DND-41 (cell line): ENCODE measurements at regions not wholly inside any gene's neighbourhood (a gene's known extent, or its start where the extent isn't known, plus 50 kb on each side); places are given as distances from the start of the nearest gene placed in this dataset.

Experiments
- ATAC-seq: fragments of 200-7000 bp; cut with Tn5 transposase; 3 replicates; pipeline ENCODE4 v1.9.1; 2021; ENCODE audit warnings: low read depth; ENCODE audit not compliant: insufficient read depth
- DNase-seq: peaks from one replicate; pipeline ENCODE4 v3.0.0-alpha.2; 2020
- H2AFZ ChIP-seq: 2 replicates; pipeline ENCODE4 v1.6.0; 2012; ENCODE audit warnings: low read depth, low read length
- H3K27ac ChIP-seq: 2 replicates; pipeline ENCODE4 v1.5.1; 2012; ENCODE audit warnings: low read length, inconsistent platforms
- H3K27me3 ChIP-seq: fragments of 200-600 bp; sonication (generic); 2 replicates; pipeline ENCODE4 v1.6.0; 2012; ENCODE audit warnings: low read length, mild to moderate bottlenecking, inconsistent platforms; ENCODE audit not compliant: insufficient read depth, poor library complexity
- H3K36me3 ChIP-seq: 2 replicates; pipeline ENCODE4 v1.5.1; 2012; ENCODE audit warnings: low read length, inconsistent platforms; ENCODE audit not compliant: insufficient read depth
- H3K4me1 ChIP-seq: 2 replicates; pipeline ENCODE4 v1.5.1; 2012; ENCODE audit warnings: mild to moderate bottlenecking, low read length; ENCODE audit not compliant: insufficient read depth
- H3K4me2 ChIP-seq: 2 replicates; pipeline ENCODE4 v1.6.0; 2012; ENCODE audit warnings: mild to moderate bottlenecking, moderate library complexity, low read length, inconsistent platforms; ENCODE audit not compliant: insufficient read depth
- H3K4me3 ChIP-seq, 2 experiments: fragments of 200-600 bp in 1 of 2; shearing (Covaris generic) in 1 of 2; 2 replicates each; pipeline ENCODE4 v1.5.1; 2012 to 2016; ENCODE audit warnings: inconsistent platforms in 2 of 2, low read length in 2 of 2, mild to moderate bottlenecking in 2 of 2, low read depth in 1 of 2, moderate library complexity in 1 of 2
- H3K79me2 ChIP-seq: 2 replicates; pipeline ENCODE4 v1.6.0; 2012; ENCODE audit warnings: low read length, inconsistent platforms; ENCODE audit not compliant: insufficient read depth
- H3K9ac ChIP-seq: 2 replicates; pipeline ENCODE4 v1.6.0; 2012; ENCODE audit warnings: low read depth, mild to moderate bottlenecking, inconsistent platforms, low read length, moderate library complexity
- H3K9me3 ChIP-seq: 2 replicates; pipeline ENCODE4 v1.5.1; 2012; ENCODE audit warnings: low read length, moderate library complexity, mild to moderate bottlenecking, inconsistent platforms; ENCODE audit not compliant: insufficient read depth, severe bottlenecking
- H4K20me1 ChIP-seq: 2 replicates; pipeline ENCODE4 v1.6.0; 2012; ENCODE audit warnings: low read length; ENCODE audit not compliant: insufficient read depth
- CTCF ChIP-seq: IDR thresholded peaks from 2 replicates; pipeline ENCODE4 v1.5.1; 2012; ENCODE audit warnings: borderline replicate concordance, low read length, moderate library complexity, mild to moderate bottlenecking; ENCODE audit not compliant: poor library complexity, severe bottlenecking; ENCODE audit errors: extremely low read depth
- EZH2 ChIP-seq: IDR thresholded peaks from 3 replicates; pipeline ENCODE4 v1.6.1; 2012; ENCODE audit warnings: borderline replicate concordance, low read depth, mild to moderate bottlenecking, moderate library complexity, low read length, inconsistent platforms; ENCODE audit not compliant: severe bottlenecking

- Histone ChIP-seq H3K9ac (no peak overlapping the region), H4K20me1 (no peaks in the 10 kb centered on the region), H3K4me2 (no peak overlapping the region), H2AFZ (no peak overlapping the region), H3K27me3 (no peaks in the 10 kb centered on the region), H3K27ac (no peak overlapping the region), H3K4me3 (no peak overlapping the region), H3K9me3 (no peaks in the 10 kb centered on the region), H3K4me1 (no peaks in the 10 kb centered on the region), H3K79me2 (no peaks in the 10 kb centered on the region), H3K36me3 (no peaks in the 10 kb centered on the region)
- DNase-seq (no peak), ATAC-seq (no peak)
- no peak for TF ChIP-seq CTCF
- no peak for TF ChIP-seq EZH2
These were observed 461.7 kb downstream of the CHSY3 start for GRCh38 chr5:130365956-130366355.

GRCh38 chr5:130350131-130350530 is 445.9 kb downstream of the CHSY3 start:
- Histone ChIP-seq H3K4me3 (no peak overlapping the region), H4K20me1 (no peaks in the 10 kb centered on the region), H3K4me2 (no peak overlapping the region), H3K4me1 (no peaks in the 10 kb centered on the region), H3K27me3 (no peaks in the 10 kb centered on the region), H3K79me2 (no peaks in the 10 kb centered on the region), H3K9me3 (no peaks in the 10 kb centered on the region), H3K9ac (no peak overlapping the region), H3K36me3 (no peaks in the 10 kb centered on the region), H3K27ac (no peak overlapping the region), H2AFZ (no peak overlapping the region)
- TF ChIP-seq EZH2, result no peak
- TF ChIP-seq CTCF, result no peak
- DNase-seq (no peak), ATAC-seq (no peak)

- H3K9ac ChIP-seq, result no peak overlapping the region
- H3K79me2 ChIP-seq, result no peaks in the 10 kb centered on the region
- H3K9me3 ChIP-seq, result no peaks in the 10 kb centered on the region
- no peak overlapping the region for H2AFZ ChIP-seq
- TF ChIP-seq CTCF (no peak), EZH2 (no peak)
- no peak overlapping the region for H3K4me3 ChIP-seq
- H3K36me3 ChIP-seq, result no peaks in the 10 kb centered on the region
- H3K4me1 ChIP-seq, result no peaks in the 10 kb centered on the region
- ATAC-seq (no peak), DNase-seq (no peak)
- no peak overlapping the region for H3K27ac ChIP-seq
- H3K27me3 ChIP-seq, result no peaks in the 10 kb centered on the region
- no peak overlapping the region for H3K4me2 ChIP-seq
- H4K20me1 ChIP-seq, result no peaks in the 10 kb centered on the region
These were observed 433.1 kb downstream of the CHSY3 start for GRCh38 chr5:130337179-130337888.
